Endothelial cell of umbilical vein (primary cell): ENCODE measurements at regions not wholly inside any gene's neighbourhood (a gene's known extent, or its start where the extent isn't known, plus 50 kb on each side); places are given as distances from the start of the nearest gene placed in this dataset.

Source experiments
- BruUV-seq: library from RNA; stranded (reverse); fragments of 400-500 nt; replicated peaks from 2 replicates; lab custom pipeline; 2021; lab: Mats Ljungman, UMichigan
- CTCF ChIA-PET: fragments of 300-600, 350-600 bp; sonication (Branson Sonifier 250); formaldehyde crosslinking; loops from one replicate; lab custom pipeline; 2021; ENCODE audit warnings: antibody characterized with exemption, inconsistent platforms; lab: Charles Lee
- POLR2A ChIA-PET: fragments of 300-600, 350-600 bp; sonication (Branson Sonifier 250); formaldehyde crosslinking; loops from one replicate; lab custom pipeline; 2021; ENCODE audit warnings: antibody characterized with exemption, inconsistent platforms; lab: Charles Lee
- DNase-seq: peaks from one replicate; pipeline ENCODE4 v3.0.0-alpha.2; 2011; ENCODE audit warnings: low read depth, low spot score
- FAIRE-seq: peaks from 2 replicates; lab custom pipeline; 2011; peaks lifted over from hg19 to GRCh38; lab: Jason Lieb, UNC
- H2AFZ ChIP-seq: 2 replicates; pipeline ENCODE4 v1.6.0; 2012; ENCODE audit warnings: low read depth, low read length, control low read depth, inconsistent platforms
- H3K27ac ChIP-seq: 2 replicates; pipeline ENCODE4 v1.5.1; 2011; ENCODE audit warnings: low read depth, mild to moderate bottlenecking, control low read depth, low read length, moderate library complexity; ENCODE audit not compliant: insufficient read depth
- H3K27me3 ChIP-seq, 2 experiments: 2 replicates each; pipeline versions ENCODE4 v1.6.0 to v1.6.1; 2011; ENCODE audit warnings: low read length in 2 of 2, mixed read lengths in 1 of 2; ENCODE audit not compliant: control insufficient read depth in 2 of 2, insufficient read depth in 2 of 2
- H3K36me3 ChIP-seq, 2 experiments: 2 replicates in 1 of 2; 3 replicates in 1 of 2; pipeline ENCODE4 v1.5.1; 2011; ENCODE audit warnings: low read length in 2 of 2, mild to moderate bottlenecking in 1 of 2, moderate library complexity in 1 of 2; ENCODE audit not compliant: control insufficient read depth in 2 of 2, insufficient read depth in 2 of 2; ENCODE audit errors: extremely low read depth in 1 of 2
- H3K4me1 ChIP-seq: 3 replicates; pipeline ENCODE4 v1.5.1; 2011; ENCODE audit warnings: mild to moderate bottlenecking, low read length; ENCODE audit not compliant: control insufficient read depth, insufficient read depth; ENCODE audit errors: extremely low read depth
- H3K4me2 ChIP-seq: 2 replicates; pipeline ENCODE4 v1.6.1; 2011; ENCODE audit warnings: low read length, control low read depth, mixed read lengths; ENCODE audit not compliant: insufficient read depth
- H3K4me3 ChIP-seq, 3 experiments: fragments of 200-600 bp in 1 of 3; sonication (generic), shearing (Covaris generic) in 1 of 3; replicated peaks in 1 of 3; 2 replicates each; pipeline ENCODE4 v1.5.1; 2011 to 2016; ENCODE audit warnings: control low read depth in 3 of 3, low read length in 3 of 3, mild to moderate bottlenecking in 2 of 3, inconsistent platforms in 1 of 3, low read depth in 1 of 3, moderate library complexity in 1 of 3; ENCODE audit not compliant: insufficient read depth in 1 of 3
- H3K79me2 ChIP-seq: 2 replicates; pipeline ENCODE4 v1.6.0; 2012; ENCODE audit warnings: low read length, inconsistent platforms; ENCODE audit not compliant: control insufficient read depth, insufficient read depth
- H3K9ac ChIP-seq: replicated peaks from 2 replicates; pipeline ENCODE3; 2011; ENCODE audit warnings: low read length, control low read depth; ENCODE audit not compliant: insufficient read depth; ENCODE audit errors: extremely low read depth
- H3K9me1 ChIP-seq: replicated peaks from 3 replicates; pipeline ENCODE4 v1.6.0; 2011; ENCODE audit warnings: mild to moderate bottlenecking, low read length; ENCODE audit not compliant: control insufficient read depth, insufficient read depth; ENCODE audit errors: extremely low read depth
- H3K9me3 ChIP-seq: replicated peaks from 2 replicates; pipeline ENCODE4 v1.5.1; 2012; ENCODE audit warnings: low read length, inconsistent platforms; ENCODE audit not compliant: control insufficient read depth, insufficient read depth
- H4K20me1 ChIP-seq: replicated peaks from 2 replicates; pipeline ENCODE3; 2011; ENCODE audit warnings: mild to moderate bottlenecking, low read length; ENCODE audit not compliant: control insufficient read depth, insufficient read depth; ENCODE audit errors: extremely low read depth
- CTCF ChIP-seq, 2 donors: IDR thresholded peaks; 1 replicate in 1 of 2; 2 replicates in 1 of 2; pipeline ENCODE4 v1.5.1; 2011; ENCODE audit warnings: low read length in 2 of 2, mild to moderate bottlenecking in 2 of 2, moderate library complexity in 2 of 2, control low read depth in 1 of 2, inconsistent platforms in 1 of 2, low read depth in 1 of 2; ENCODE audit not compliant: insufficient read depth in 1 of 2; ENCODE audit errors: extremely low read depth in 1 of 2
- EZH2 ChIP-seq: IDR thresholded peaks from 2 replicates; pipeline ENCODE4 v1.6.1; 2012; ENCODE audit warnings: borderline replicate concordance, low read depth, mild to moderate bottlenecking, moderate library complexity, low read length, inconsistent platforms; ENCODE audit not compliant: severe bottlenecking
- FOS ChIP-seq: IDR thresholded peaks from 2 replicates; pipeline ENCODE4 v1.6.1; 2011; ENCODE audit warnings: mild to moderate bottlenecking, low read length, moderate library complexity, borderline replicate concordance; ENCODE audit not compliant: insufficient read depth
- GATA2 ChIP-seq: IDR thresholded peaks from 2 replicates; pipeline ENCODE4 v1.7.0; 2011; ENCODE audit warnings: low read depth, mild to moderate bottlenecking, moderate library complexity, mixed read lengths, low read length; ENCODE audit not compliant: insufficient read length, insufficient read depth
- JUN ChIP-seq: IDR thresholded peaks from 2 replicates; pipeline ENCODE4 v1.6.1; 2011; ENCODE audit warnings: borderline replicate concordance, low read depth; ENCODE audit not compliant: insufficient read length, insufficient read depth
- MYC ChIP-seq: IDR thresholded peaks from one replicate; pipeline ENCODE4 v1.6.1; 2011; ENCODE audit warnings: mild to moderate bottlenecking, low read depth, low read length
- POLR2A ChIP-seq: IDR thresholded peaks from 2 replicates; pipeline ENCODE4 v1.6.1; 2012; ENCODE audit warnings: low read depth, mild to moderate bottlenecking, control low read depth, low read length
- POLR2AphosphoS5 ChIP-seq: IDR thresholded peaks from 2 replicates; pipeline ENCODE4 v1.6.1; 2012; ENCODE audit warnings: low read depth, mild to moderate bottlenecking, control low read depth, low read length, moderate library complexity; ENCODE audit not compliant: insufficient read depth
- dilution Hi-C: fragments of 300-500 bp; cut with MboI; formaldehyde crosslinking; loops from one replicate; pipeline ENCODE4 v1.15.0; 2019; ENCODE audit warnings: low sequenced_read_pairs; ENCODE audit not compliant: extremely low pct_ligation_motif_present
- intact Hi-C: fragments of 100-400 bp; cut with micrococcal nuclease; formaldehyde crosslinking; loops from one replicate; pipeline ENCODE4 v1.10.0; 2022
- TF ChIP-seq, protein P1 (sequence below): IDR thresholded peaks from 2 replicates; pipeline ENCODE4 v1.6.1; 2011; ENCODE audit not compliant: insufficient read depth, insufficient read length

- BruUV-seq, result no TSS peak
- no peaks in the 10 kb centered on the region for H3K4me1 ChIP-seq
- H3K27ac ChIP-seq, result no peak overlapping the region
- no peaks in the 10 kb centered on the region for H3K27me3 ChIP-seq
- FAIRE-seq (peak; percentile 54), DNase-seq (no peak)
- H3K36me3 ChIP-seq, result no peaks in the 10 kb centered on the region
- no peak overlapping the region for H3K4me3 ChIP-seq
- no peaks in the 10 kb centered on the region for H4K20me1 ChIP-seq
- dilution Hi-C loops (no loop called here), intact Hi-C loops (no loop called here)
- POLR2A ChIA-PET, result no interaction called here
- no peaks in the 10 kb centered on the region for H3K9me1 ChIP-seq
- H3K9ac ChIP-seq, result no peak overlapping the region
- no peak overlapping the region for H2AFZ ChIP-seq
- TF ChIP-seq POLR2AphosphoS5 (no peak), POLR2A (no peak)
- no peaks in the 10 kb centered on the region for H3K79me2 ChIP-seq
- CTCF ChIA-PET, result no interaction called here
- no peaks in the 10 kb centered on the region for H3K9me3 ChIP-seq
- no peak overlapping the region for H3K4me2 ChIP-seq
Observed at GRCh38 chr15:46622851-46623250, 988.0 kb downstream of the SQOR start.

DNA sequence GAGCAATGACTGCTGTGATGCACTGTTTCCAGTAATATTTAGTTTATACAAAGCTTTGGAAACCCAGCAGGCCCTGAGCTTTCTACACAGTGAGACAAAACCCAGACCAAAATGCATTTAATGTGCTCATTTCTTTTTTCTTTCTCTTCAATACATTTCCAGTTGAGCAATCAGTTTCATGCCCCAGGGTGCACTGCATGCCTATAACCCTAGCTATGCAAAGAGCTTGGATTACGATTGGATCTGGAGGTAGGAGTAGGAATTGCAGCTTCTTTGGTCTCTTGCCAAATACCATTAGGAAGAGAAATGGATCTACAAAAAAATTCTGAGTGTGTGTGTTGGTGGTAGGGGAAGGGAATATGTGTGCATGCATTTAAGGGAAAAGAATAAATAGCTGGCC lies 1001.4 kb downstream of the SQOR start:
- DNase-seq, result no peak
- H3K9ac ChIP-seq, result no peak overlapping the region
- no peaks in the 10 kb centered on the region for H3K79me2 ChIP-seq
- intact Hi-C loops, result no loop called here
- no peaks in the 10 kb centered on the region for H3K36me3 ChIP-seq
- H3K9me3 ChIP-seq, result no peaks in the 10 kb centered on the region
- no peak for FAIRE-seq
- no peak overlapping the region for H3K4me2 ChIP-seq
- dilution Hi-C loops, result no loop called here
- H3K4me1 ChIP-seq, result no peaks in the 10 kb centered on the region
- H4K20me1 ChIP-seq, result no peaks in the 10 kb centered on the region
- POLR2A ChIA-PET, result no interaction called here
- no TSS peak for BruUV-seq
- no peak overlapping the region for H3K27ac ChIP-seq
- no peak overlapping the region for H3K4me3 ChIP-seq
- no peak overlapping the region for H2AFZ ChIP-seq
- CTCF ChIA-PET, result no interaction called here
- H3K9me1 ChIP-seq, result no peaks in the 10 kb centered on the region
- TF ChIP-seq CTCF (IDR thresholded peaks at IDR 0.05; ENCODE audit: extremely low read depth in 1 of 2, insufficient read depth in 1 of 2, low read depth in 1 of 2, low read length in 2 of 2), result no peak
- no peak for TF ChIP-seq FOS
- TF ChIP-seq MYC, result no peak
- TF ChIP-seq, protein P1, sequence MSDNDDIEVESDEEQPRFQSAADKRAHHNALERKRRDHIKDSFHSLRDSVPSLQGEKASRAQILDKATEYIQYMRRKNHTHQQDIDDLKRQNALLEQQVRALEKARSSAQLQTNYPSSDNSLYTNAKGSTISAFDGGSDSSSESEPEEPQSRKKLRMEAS, result no peak
- no peak for TF ChIP-seq EZH2
- TF ChIP-seq GATA2, result no peak
- TF ChIP-seq POLR2AphosphoS5, result no peak
- no peak for TF ChIP-seq POLR2A
- no peak for TF ChIP-seq JUN
- no peaks in the 10 kb centered on the region for H3K27me3 ChIP-seq
